RWPE1 (cell line): ENCODE measurements at regions not wholly inside any gene's neighbourhood (a gene's known extent, or its start where the extent isn't known, plus 50 kb on each side); places are given as distances from the start of the nearest gene placed in this dataset.
A peak's percentile ranks its signal among the peaks of the same experiment; 100 is the strongest.

ENCODE experiments used
- CTCF ChIA-PET: fragments of 350-600 bp; sonication (Branson Sonifier 250); formaldehyde crosslinking; extraction: SDS; loops from one replicate; lab custom pipeline; 2021; lab: Yijun Ruan, JAX
- POLR2A ChIA-PET: fragments of 400-600 bp; formaldehyde crosslinking; extraction: SDS; loops from one replicate; lab custom pipeline; 2020; ENCODE audit warnings: antibody characterized with exemption; ENCODE audit not compliant: low non-redundant PET; lab: Yijun Ruan, JAX
- DNase-seq: peaks from one replicate; pipeline ENCODE4 v3.0.0; 2012; ENCODE audit warnings: low spot score
- H3K27ac ChIP-seq: fragments of 450-650 bp; 2 replicates; pipeline ENCODE4 v1.5.1; 2017
- TF ChIP-seq, protein P1 (sequence below): fragments of 450-650 bp; conservative IDR thresholded peaks from 2 replicates; pipeline ENCODE4 v1.5.1; 2017; ENCODE audit warnings: low read depth, mild to moderate bottlenecking

GRCh38 chr2:221973902-221974301 lies 324.9 kb downstream of the PAX3 start:
- TF ChIP-seq, protein P1, sequence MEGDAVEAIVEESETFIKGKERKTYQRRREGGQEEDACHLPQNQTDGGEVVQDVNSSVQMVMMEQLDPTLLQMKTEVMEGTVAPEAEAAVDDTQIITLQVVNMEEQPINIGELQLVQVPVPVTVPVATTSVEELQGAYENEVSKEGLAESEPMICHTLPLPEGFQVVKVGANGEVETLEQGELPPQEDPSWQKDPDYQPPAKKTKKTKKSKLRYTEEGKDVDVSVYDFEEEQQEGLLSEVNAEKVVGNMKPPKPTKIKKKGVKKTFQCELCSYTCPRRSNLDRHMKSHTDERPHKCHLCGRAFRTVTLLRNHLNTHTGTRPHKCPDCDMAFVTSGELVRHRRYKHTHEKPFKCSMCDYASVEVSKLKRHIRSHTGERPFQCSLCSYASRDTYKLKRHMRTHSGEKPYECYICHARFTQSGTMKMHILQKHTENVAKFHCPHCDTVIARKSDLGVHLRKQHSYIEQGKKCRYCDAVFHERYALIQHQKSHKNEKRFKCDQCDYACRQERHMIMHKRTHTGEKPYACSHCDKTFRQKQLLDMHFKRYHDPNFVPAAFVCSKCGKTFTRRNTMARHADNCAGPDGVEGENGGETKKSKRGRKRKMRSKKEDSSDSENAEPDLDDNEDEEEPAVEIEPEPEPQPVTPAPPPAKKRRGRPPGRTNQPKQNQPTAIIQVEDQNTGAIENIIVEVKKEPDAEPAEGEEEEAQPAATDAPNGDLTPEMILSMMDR, result no peak
- CTCF ChIA-PET, result interaction anchor here (0.6 to 1.2 kb wide), 2 partner anchors 21 to 138 kb away, joined by 3 to 4 read pairs; no protein-coding TSS in a partner anchor
- DNase-seq, result no peak
- no peak overlapping the region for H3K27ac ChIP-seq
- POLR2A ChIA-PET, result no interaction called here

DNA sequence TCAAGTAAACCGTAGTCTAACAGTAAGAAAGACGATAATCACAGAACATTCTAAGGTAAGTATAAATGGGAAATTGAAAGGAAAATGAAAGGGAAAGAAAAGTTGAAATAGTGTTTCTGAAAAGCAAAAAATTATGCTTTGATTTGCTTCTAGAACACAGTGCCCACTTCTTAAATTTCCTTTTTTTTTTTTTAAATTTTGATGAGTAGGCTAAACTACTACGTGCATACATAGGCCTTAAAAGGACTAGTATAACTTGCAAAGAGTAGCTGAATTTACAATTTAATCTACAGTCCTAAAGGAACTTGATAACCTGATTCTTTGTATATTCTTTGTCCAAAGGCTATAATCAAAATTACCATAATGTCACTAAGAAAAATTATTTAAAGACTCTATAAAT lies 325.3 kb downstream of the PAX3 start:
- H3K27ac ChIP-seq, result no peak overlapping the region
- TF ChIP-seq, protein P1, result no peak
- DNase-seq, result no peak
- ChIA-PET POLR2A (no interaction called here), CTCF (interaction anchor here (0.6 to 1.2 kb wide), 2 partner anchors 21 to 138 kb away, joined by 3 to 4 read pairs; no protein-coding TSS in a partner anchor)

DNA sequence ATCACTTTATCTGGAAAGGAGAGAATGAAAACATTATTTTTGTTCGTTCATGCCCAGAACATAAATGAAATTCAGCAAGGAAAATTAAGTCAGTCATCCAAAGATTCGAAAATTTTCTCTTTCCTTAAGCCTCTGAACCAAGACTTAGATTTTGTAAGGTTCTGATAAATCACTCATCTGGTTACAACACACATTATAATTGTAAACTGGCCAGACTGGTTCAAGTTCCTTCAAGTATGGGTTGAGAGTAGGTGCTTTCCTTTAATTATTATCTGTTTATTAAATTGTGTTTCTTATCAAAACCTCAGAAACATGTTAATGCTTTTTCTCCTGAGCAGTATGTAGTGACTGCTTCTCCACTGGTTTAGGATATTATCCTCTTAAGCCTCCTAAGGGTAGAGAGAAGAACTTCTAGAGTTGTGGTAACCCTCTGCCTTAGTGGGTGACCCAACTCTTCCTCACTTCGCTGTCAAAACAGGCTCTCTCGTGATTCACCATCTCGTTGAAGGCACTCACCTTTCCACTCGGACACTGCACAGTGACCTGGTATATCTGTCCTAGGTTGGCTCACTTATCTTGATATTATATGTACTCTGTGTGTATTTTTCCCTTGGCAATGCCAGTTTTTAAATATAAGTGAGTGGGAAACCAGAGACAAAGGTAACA lies 325.9 kb downstream of the PAX3 start:
- ChIA-PET POLR2A (no interaction called here), CTCF (interaction anchor here (1.2 kb wide), 2 partner anchors 137 to 399 kb away, joined by 3 to 4 read pairs; no protein-coding TSS in a partner anchor)
- peak; percentile 15 for DNase-seq
- TF ChIP-seq, protein P1, result no peak
- no peak overlapping the region for H3K27ac ChIP-seq

DNA sequence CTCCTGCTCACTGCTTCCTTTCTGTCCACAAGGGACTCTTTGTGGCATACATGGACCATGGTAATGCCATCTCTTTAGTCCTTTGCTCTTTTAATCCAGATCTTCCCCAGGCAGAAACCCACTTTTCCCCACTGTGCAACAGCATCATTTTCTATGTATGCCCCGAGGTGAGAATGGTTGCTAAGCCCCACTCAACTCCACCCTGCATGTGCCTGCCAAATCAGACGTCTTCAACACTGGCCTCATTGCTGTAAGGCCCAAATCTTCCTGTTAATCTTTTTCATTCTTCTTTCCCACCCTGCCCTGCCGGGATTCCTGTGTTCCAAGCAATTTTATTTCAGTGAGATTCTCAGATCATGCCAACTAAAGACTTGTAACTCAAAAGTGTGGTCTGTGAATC lies 328.4 kb downstream of the PAX3 start:
- ChIA-PET POLR2A (no interaction called here), CTCF (no interaction called here)
- TF ChIP-seq, protein P1, result no peak
- no peak overlapping the region for H3K27ac ChIP-seq
- DNase-seq, result no peak

DNA sequence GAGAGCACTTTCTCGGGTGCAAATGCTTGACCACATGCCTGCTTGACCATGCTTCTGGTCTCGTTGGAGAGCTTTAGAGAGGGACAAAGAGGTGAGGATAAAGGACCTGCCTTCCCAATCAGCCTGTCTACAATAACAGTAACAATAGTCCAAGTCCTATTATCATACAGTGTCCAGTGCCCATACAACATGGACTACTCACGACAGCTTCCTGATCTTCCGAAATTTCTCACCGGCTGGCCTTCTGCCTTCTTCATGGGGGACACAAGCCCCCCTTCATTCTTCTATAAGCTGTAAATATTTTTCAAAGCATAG lies 329.0 kb downstream of the PAX3 start:
- no peak for DNase-seq
- H3K27ac ChIP-seq, result no peak overlapping the region
- CTCF ChIA-PET, result interaction anchor here (0.6 to 0.7 kb wide), 2 partner anchors 637 to 1099 kb away, joined by 3 to 4 read pairs; no protein-coding TSS in a partner anchor
- TF ChIP-seq, protein P1, result no peak
- POLR2A ChIA-PET, result no interaction called here

DNA sequence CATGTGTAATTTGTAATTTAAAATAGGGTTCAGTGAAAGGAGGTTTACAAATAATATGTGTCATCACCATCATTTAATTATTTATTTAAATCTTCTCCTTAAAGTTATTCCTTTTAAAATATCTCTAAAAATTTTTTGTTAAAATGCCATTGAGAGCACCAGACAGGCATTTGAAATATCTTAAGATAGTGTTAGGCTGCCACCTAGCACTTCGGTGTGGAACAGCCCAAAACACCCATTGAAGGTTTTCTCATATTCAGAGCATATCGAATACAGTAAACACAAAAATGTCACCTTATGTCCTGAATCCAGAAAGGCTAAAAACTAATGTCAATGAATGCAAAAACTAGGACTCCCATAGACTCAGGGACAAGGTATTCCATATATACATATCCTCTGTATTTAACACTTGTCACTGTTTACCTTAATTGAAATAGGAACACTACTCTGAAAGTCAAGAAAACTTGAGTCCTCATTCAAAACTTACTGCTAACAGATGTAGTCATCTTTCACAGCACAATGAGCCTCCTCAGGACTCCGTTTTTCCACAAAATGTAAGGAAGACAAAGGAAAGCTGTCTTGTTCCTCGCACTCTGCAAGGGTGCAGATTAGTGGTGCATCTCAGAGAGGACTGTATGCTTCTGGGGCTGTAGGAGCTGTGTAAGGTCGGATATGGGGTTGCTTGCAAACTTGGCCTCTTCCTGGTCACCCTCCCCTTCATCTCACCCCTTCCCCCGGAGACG lies 329.5 kb downstream of the PAX3 start:
- ChIA-PET POLR2A (no interaction called here), CTCF (interaction anchor here (0.6 to 0.7 kb wide), 2 partner anchors 637 to 1098 kb away, joined by 3 to 4 read pairs; no protein-coding TSS in a partner anchor)
- H3K27ac ChIP-seq, result no peak overlapping the region
- peak; percentile 64 for DNase-seq
- TF ChIP-seq, protein P1, result peak; percentile 63
